GM23248 (cell line): ENCODE measurements at regions not wholly inside any gene's neighbourhood (a gene's known extent, or its start where the extent isn't known, plus 50 kb on each side); places are given as distances from the start of the nearest gene placed in this dataset.
A peak's percentile ranks its signal among the peaks of the same experiment; 100 is the strongest.

ENCODE experiments used
- DNase-seq: peaks from one replicate; pipeline ENCODE4 v3.0.0-alpha.2; 2015
- H2AFZ ChIP-seq: fragments of 200-600 bp; sonication (generic); 2 replicates; pipeline ENCODE4 v1.6.1; 2016; ENCODE audit warnings: antibody characterized with exemption
- H3F3A ChIP-seq: fragments of 200-600 bp; sonication (generic); 2 replicates; pipeline ENCODE4 v1.6.1; 2016; ENCODE audit warnings: mild to moderate bottlenecking, antibody characterized with exemption, mixed run types; ENCODE audit not compliant: insufficient read depth
- H3K27ac ChIP-seq: fragments of 200-600 bp; sonication (generic); 2 replicates; pipeline ENCODE4 v1.5.1; 2016; ENCODE audit warnings: mild to moderate bottlenecking
- H3K27me3 ChIP-seq: fragments of 200-600 bp; sonication (generic); replicated peaks from 2 replicates; pipeline ENCODE4 v1.6.1; 2016; ENCODE audit warnings: mild to moderate bottlenecking; ENCODE audit not compliant: insufficient read depth
- H3K36me3 ChIP-seq: fragments of 200-600 bp; sonication (generic); 2 replicates; pipeline ENCODE4 v1.6.1; 2016; ENCODE audit warnings: low read depth, mild to moderate bottlenecking
- H3K4me1 ChIP-seq: fragments of 200-600 bp; sonication (generic); 2 replicates; pipeline ENCODE4 v1.6.1; 2016; ENCODE audit warnings: mild to moderate bottlenecking; ENCODE audit not compliant: insufficient read depth
- H3K4me2 ChIP-seq: fragments of 200-600 bp; sonication (generic); one replicate; pipeline ENCODE4 v1.6.1; 2016; ENCODE audit warnings: mild to moderate bottlenecking; ENCODE audit not compliant: unreplicated experiment
- H3K4me3 ChIP-seq: fragments of 200-600 bp; sonication (generic); 2 replicates; pipeline ENCODE4 v1.5.1; 2016; ENCODE audit warnings: mild to moderate bottlenecking
- H3K79me2 ChIP-seq: fragments of 200-600 bp; sonication (generic); 2 replicates; pipeline ENCODE4 v1.6.1; 2016; ENCODE audit warnings: mild to moderate bottlenecking; ENCODE audit not compliant: insufficient read depth
- H3K9ac ChIP-seq: fragments of 200-600 bp; sonication (generic); 2 replicates; pipeline ENCODE4 v1.6.1; 2016; ENCODE audit warnings: mild to moderate bottlenecking
- H3K9me2 ChIP-seq: fragments of 200-600 bp; sonication (generic); 2 replicates; pipeline ENCODE4 v1.6.1; 2016; ENCODE audit warnings: mixed run types, mild to moderate bottlenecking, moderate library complexity; ENCODE audit not compliant: insufficient read depth
- H3K9me3 ChIP-seq: fragments of 200-600 bp; sonication (generic); one replicate; pipeline ENCODE4 v1.6.1; 2017; ENCODE audit warnings: low read depth
- H4K20me1 ChIP-seq: fragments of 200-600 bp; sonication (generic); 2 replicates; pipeline ENCODE4 v1.6.0; 2016; ENCODE audit not compliant: insufficient read depth
- EZH2 ChIP-seq: fragments of 200-600 bp; sonication (generic); IDR thresholded peaks from 2 replicates; pipeline ENCODE4 v1.6.1; 2018; ENCODE audit warnings: antibody characterized with exemption, mild to moderate bottlenecking; ENCODE audit not compliant: insufficient read depth, poor library complexity, severe bottlenecking
- EZH2phosphoT487 ChIP-seq: fragments of 200-600 bp; sonication (generic); IDR thresholded peaks from 2 replicates; pipeline ENCODE4 v1.6.1; 2018; ENCODE audit warnings: antibody characterized with exemption, moderate library complexity, mild to moderate bottlenecking, low read depth; ENCODE audit not compliant: insufficient read depth
- WGBS, 2 experiments: methylation state at CpG; one replicate each; pipeline ENCODE4 v1.1.6; 2015 to 2017; ENCODE audit warnings: low lambda C conversion rate in 2 of 2, low coverage in 1 of 2; ENCODE audit errors: missing lambda C conversion rate in 2 of 2; 5-methylcytosine and 5-hydroxymethylcytosine counted together
- in situ Hi-C: fragments of 300-500 bp; cut with MboI; formaldehyde crosslinking; loops from 2 replicates; pipeline ENCODE4 v1.15.0; 2020

DNA sequence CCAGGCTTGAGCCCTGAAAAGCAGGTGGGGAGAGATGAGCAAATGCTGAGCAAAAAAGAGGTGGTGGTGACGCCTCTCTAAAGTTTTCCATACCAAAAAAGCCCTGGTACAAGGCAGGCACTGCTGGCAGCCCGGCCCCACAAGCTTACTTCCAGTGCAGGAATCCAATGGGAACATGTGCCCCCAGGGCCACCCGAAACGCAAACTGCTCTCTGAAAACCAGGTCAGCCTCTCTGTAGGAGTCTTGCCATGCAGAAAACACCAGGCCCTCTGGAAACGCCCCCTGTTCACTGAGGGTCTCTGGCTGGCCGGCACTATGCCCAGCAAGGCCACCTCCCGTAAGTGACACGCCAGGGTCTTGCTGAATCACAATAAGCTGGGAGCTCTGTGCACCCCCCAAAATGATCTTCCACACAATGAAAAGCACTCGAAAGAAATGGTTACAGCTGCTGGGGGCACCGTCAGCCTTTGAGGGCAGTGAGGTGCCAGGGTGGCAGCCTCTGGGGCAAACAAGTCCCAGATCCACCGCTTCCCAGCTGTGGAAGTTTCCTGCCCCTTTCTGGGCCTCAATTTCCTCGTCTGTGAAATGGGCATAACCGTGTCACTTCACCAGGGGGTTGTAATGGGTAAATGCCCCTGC lies 170.5 kb downstream of the TOMM20 start:
- no peaks in the 10 kb centered on the region for H3K9me3 ChIP-seq
- H3K4me2 ChIP-seq: no peak overlapping the region
- peaks cover 47% of the 10 kb centered on the region for H3K4me1 ChIP-seq
- H3F3A ChIP-seq: peaks cover 36% of the 10 kb centered on the region
- H3K27me3 ChIP-seq: no peaks in the 10 kb centered on the region
- TF ChIP-seq EZH2: no peak
- no peak for TF ChIP-seq EZH2phosphoT487
- WGBS, 2 experiments: 92% methylated on average over 13 of the region's 13 CpGs
- no peak overlapping the region for H2AFZ ChIP-seq
- DNase-seq: no peak
- H3K9me2 ChIP-seq: no peaks in the 10 kb centered on the region
- no peaks in the 10 kb centered on the region for H4K20me1 ChIP-seq
- no peak overlapping the region for H3K9ac ChIP-seq
- H3K79me2 ChIP-seq: no peaks in the 10 kb centered on the region
- H3K36me3 ChIP-seq: no peaks in the 10 kb centered on the region
- H3K27ac ChIP-seq: no peak overlapping the region
- in situ Hi-C loops: no loop called here
- H3K4me3 ChIP-seq: no peak overlapping the region

DNA sequence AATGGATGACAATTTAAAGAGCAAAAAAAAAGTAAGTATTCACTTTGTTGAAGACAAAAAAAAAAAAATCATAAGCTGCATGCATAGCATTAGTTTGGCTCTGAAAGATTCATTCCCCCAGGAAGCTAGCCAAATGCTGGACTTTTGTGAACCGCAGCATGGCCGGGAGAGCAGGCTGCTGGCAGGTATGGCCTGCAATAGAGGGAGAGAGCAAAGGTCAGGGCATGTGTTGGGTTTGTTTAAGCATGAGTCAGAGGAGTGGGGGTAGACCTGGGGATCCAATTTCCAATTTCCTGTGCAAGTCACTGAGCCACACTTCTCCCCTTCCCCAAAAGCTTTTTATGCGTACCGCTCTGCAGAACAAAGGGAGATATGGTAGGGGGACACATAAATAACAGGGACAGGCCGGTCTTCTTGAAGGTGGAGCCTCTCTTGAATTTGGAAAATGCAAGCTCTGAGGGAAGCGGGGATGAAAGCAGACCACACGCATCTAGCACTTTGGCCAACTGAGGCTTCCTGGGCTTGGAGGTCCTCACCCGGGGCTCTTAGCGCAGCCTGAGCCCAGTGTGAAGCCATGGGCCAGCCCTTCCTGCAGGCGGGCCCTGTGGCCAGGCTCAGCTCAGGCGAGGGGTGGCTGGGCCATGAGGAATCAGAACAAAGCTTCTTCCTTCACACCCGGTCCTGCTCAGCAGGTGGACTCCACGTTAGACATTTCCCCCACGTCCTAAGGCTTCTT lies 171.1 kb downstream of the TOMM20 start:
- Histone ChIP-seq H2AFZ (no peak overlapping the region), H3K79me2 (no peaks in the 10 kb centered on the region), H3K9me3 (no peaks in the 10 kb centered on the region), H3K27me3 (no peaks in the 10 kb centered on the region), H3K4me1 (peaks cover 45% of the 10 kb centered on the region), H3K36me3 (no peaks in the 10 kb centered on the region), H4K20me1 (no peaks in the 10 kb centered on the region), H3F3A (peaks cover 31% of the 10 kb centered on the region), H3K27ac (no peak overlapping the region), H3K4me3 (no peak overlapping the region), H3K9me2 (no peaks in the 10 kb centered on the region), H3K9ac (no peak overlapping the region), H3K4me2 (peak overlapping the region; percentile 1)
- 84 to 87% methylated on average over 14 of the region's 14 CpGs for WGBS, 2 experiments
- TF ChIP-seq EZH2 (no peak), EZH2phosphoT487 (no peak)
- in situ Hi-C loops: no loop called here
- peak; percentile 66 for DNase-seq

DNA sequence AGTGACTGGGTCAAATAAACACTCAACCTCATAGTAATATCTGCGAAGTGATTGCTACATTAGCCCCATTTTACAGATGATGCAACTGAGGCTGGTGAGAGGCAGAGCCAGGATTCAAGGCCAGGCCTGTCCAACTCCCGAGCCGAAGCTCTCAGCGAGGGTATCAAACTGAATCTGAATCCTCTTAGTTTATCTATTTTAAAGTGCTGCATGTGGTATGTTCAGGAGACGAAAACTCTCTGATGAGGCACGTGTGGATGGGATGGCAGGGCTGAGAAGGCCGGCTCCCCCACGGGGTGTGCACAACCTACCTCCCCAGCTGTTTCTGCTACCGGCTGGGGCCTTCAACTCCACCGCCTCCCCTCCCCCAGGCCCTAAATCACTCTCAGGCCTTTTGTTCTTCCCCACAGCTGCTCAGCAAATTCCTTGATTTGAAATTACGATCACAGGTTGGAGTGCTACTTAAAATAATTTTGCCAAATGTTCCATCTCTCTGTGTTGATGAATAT lies 171.8 kb downstream of the TOMM20 start:
- Histone ChIP-seq H3K36me3 (no peaks in the 10 kb centered on the region), H3K27ac (no peak overlapping the region)

DNA sequence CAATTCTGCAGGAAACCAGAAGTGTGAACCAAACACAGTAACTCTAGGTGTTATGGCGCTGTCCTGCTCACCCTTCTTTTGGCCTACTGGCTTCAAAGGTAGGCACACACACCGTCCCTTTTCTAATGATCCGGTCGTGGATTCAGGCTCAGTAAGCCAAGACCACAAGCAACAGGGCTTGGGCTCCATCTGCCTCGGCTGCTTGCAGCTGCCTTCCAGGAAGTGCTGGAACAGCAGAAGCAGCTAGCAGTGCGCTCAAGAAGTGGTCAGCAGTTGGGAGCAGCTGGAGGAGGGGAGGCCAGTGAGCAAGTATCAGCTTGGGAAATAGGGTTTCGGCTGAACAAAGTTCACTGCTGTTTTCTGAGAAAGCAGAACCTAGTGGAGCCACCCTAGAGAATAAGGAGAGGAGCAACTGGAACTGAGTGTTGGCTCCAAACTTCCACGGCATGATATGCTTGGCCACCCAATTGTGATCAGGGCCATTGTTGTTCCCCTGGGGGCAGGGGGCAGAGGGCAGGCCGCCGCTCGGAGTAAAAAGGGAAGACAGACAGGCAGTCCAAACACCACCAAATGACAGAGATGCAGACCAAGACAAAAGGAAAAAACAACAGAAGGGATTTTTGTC lies 173.4 kb downstream of the TOMM20 start:
- Histone ChIP-seq H3K79me2 (no peaks in the 10 kb centered on the region), H3F3A (0 out of 2 replicates have a peak, but pooled peaks cover 10% of the 10 kb centered on the region), H3K36me3 (no peaks in the 10 kb centered on the region), H2AFZ (0 out of 2 replicates have a peak overlapping the region, but pooled peaks have one; percentile 13), H4K20me1 (no peaks in the 10 kb centered on the region), H3K4me3 (no peak overlapping the region), H3K4me1 (peaks cover 25% of the 10 kb centered on the region), H3K9ac (no peak overlapping the region), H3K27me3 (no peaks in the 10 kb centered on the region), H3K4me2 (peak overlapping the region; percentile 11), H3K9me3 (no peaks in the 10 kb centered on the region), H3K27ac (no peak overlapping the region), H3K9me2 (no peaks in the 10 kb centered on the region)
- in situ Hi-C loops: no loop called here
- TF ChIP-seq EZH2 (no peak), EZH2phosphoT487 (no peak)
- 85 to 86% methylated on average over 11 of the region's 11 CpGs for WGBS, 2 experiments
- DNase-seq: no peak

More for the DNA sequence above, 171.8 kb downstream of the TOMM20 start:
- DNase-seq: no peak
- WGBS, 2 experiments: 84 to 88% methylated on average over 11 of the region's 11 CpGs
- H3F3A ChIP-seq: peaks cover 25% of the 10 kb centered on the region
- no peaks in the 10 kb centered on the region for H3K27me3 ChIP-seq
- no peak overlapping the region for H3K9ac ChIP-seq
- H3K4me3 ChIP-seq: no peak overlapping the region
- no peak overlapping the region for H2AFZ ChIP-seq
- no peaks in the 10 kb centered on the region for H3K9me3 ChIP-seq
- peak overlapping the region; percentile 1 for H3K4me2 ChIP-seq
- TF ChIP-seq EZH2: no peak
- no peak for TF ChIP-seq EZH2phosphoT487
- in situ Hi-C loops: no loop called here
- H3K79me2 ChIP-seq: no peaks in the 10 kb centered on the region
- no peaks in the 10 kb centered on the region for H4K20me1 ChIP-seq
- peaks cover 39% of the 10 kb centered on the region for H3K4me1 ChIP-seq
- no peaks in the 10 kb centered on the region for H3K9me2 ChIP-seq
